ENCODE measurements at regions not wholly inside any gene's neighbourhood (a gene's known extent, or its start where the extent isn't known, plus 50 kb on each side); places are given as distances from the start of the nearest gene placed in this dataset.

DNA sequence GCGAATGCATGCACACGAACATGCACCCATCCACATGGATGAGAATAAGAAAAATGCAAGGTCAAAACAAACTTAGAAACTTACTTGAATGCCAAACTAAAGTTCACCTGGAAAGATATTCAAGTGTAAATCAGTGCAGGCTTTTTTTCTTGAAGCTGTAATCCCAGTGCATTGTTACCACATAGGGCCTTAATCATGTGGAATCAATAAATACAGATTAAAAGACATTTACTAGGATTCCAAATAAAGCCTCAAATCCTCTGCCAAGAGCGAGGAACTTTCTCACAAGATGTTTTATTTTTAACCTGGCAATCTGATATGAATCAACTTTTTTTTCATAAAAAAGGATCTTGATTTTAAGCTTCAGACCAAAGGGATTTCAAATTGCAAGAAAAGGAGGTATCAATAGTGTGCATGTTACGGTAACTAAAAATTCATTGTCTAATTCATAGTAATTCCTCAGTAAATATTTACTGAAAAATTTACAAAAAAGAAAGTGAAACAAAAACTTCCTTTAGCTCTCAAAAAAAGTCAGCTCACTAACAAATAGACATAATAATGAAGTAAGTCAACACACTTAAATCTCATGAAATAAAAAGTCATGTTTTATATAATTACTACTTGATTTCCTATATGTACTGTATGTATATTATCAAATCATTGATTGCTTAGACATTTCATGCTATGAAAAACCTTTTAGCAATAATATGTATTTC, 978.6 kb downstream of the PLOD2 start:
- TF ChIP-seq, protein P1, sequence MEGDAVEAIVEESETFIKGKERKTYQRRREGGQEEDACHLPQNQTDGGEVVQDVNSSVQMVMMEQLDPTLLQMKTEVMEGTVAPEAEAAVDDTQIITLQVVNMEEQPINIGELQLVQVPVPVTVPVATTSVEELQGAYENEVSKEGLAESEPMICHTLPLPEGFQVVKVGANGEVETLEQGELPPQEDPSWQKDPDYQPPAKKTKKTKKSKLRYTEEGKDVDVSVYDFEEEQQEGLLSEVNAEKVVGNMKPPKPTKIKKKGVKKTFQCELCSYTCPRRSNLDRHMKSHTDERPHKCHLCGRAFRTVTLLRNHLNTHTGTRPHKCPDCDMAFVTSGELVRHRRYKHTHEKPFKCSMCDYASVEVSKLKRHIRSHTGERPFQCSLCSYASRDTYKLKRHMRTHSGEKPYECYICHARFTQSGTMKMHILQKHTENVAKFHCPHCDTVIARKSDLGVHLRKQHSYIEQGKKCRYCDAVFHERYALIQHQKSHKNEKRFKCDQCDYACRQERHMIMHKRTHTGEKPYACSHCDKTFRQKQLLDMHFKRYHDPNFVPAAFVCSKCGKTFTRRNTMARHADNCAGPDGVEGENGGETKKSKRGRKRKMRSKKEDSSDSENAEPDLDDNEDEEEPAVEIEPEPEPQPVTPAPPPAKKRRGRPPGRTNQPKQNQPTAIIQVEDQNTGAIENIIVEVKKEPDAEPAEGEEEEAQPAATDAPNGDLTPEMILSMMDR (IDR thresholded peaks at IDR 0.05; ENCODE audit: poor library complexity, severe bottlenecking) = no peak
- TF ChIP-seq EP300 (conservative IDR thresholded peaks at IDR 0.05; ENCODE audit: poor library complexity, severe bottlenecking) = no peak
- TF ChIP-seq POLR2AphosphoS5 (IDR thresholded peaks at IDR 0.05) = no peak
- no peak for TF ChIP-seq TAF1 (IDR thresholded peaks at IDR 0.05; ENCODE audit: low read depth)
- TF ChIP-seq RAD21 (conservative IDR thresholded peaks at IDR 0.05) = no peak
- TF ChIP-seq, protein P2, sequence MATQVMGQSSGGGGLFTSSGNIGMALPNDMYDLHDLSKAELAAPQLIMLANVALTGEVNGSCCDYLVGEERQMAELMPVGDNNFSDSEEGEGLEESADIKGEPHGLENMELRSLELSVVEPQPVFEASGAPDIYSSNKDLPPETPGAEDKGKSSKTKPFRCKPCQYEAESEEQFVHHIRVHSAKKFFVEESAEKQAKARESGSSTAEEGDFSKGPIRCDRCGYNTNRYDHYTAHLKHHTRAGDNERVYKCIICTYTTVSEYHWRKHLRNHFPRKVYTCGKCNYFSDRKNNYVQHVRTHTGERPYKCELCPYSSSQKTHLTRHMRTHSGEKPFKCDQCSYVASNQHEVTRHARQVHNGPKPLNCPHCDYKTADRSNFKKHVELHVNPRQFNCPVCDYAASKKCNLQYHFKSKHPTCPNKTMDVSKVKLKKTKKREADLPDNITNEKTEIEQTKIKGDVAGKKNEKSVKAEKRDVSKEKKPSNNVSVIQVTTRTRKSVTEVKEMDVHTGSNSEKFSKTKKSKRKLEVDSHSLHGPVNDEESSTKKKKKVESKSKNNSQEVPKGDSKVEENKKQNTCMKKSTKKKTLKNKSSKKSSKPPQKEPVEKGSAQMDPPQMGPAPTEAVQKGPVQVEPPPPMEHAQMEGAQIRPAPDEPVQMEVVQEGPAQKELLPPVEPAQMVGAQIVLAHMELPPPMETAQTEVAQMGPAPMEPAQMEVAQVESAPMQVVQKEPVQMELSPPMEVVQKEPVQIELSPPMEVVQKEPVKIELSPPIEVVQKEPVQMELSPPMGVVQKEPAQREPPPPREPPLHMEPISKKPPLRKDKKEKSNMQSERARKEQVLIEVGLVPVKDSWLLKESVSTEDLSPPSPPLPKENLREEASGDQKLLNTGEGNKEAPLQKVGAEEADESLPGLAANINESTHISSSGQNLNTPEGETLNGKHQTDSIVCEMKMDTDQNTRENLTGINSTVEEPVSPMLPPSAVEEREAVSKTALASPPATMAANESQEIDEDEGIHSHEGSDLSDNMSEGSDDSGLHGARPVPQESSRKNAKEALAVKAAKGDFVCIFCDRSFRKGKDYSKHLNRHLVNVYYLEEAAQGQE (IDR thresholded peaks at IDR 0.05; ENCODE audit: borderline replicate concordance) = no peak
- TF ChIP-seq EZH2 (IDR thresholded peaks at IDR 0.05; ENCODE audit: borderline replicate concordance, insufficient read depth, low read length, poor library complexity, severe bottlenecking) = no peak
- no peak for TF ChIP-seq SMC3 (conservative IDR thresholded peaks at IDR 0.05; ENCODE audit: poor library complexity)
- no peak for TF ChIP-seq MXI1 (conservative IDR thresholded peaks at IDR 0.05; ENCODE audit: poor library complexity, severe bottlenecking)
